ENCODE measurements at regions not wholly inside any gene's neighbourhood (a gene's known extent, or its start where the extent isn't known, plus 50 kb on each side); places are given as distances from the start of the nearest gene placed in this dataset.

DNA sequence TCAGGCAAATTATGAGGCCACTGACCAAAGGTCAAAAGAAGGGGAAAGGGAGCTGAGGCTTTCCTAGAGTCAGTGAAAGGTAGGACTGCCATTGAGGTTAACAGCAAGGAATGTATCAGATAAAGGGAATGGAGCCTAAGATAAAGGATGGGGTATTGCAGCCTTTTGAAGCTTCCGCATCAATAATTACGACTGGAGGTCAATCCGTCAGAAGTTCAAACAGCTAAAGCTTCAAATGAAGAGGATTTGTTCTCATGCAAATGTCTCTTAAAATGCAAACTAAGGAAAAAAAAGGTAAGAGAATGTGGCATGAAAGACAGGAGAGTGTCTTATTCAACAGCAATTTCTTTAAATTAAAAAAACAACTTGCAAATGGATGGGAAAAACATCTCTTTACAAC is 341.1 kb upstream of the RGMB start:
- H3K27ac Mint-ChIP-seq = no peak overlapping the region
- H3K36me3 Mint-ChIP-seq (ENCODE audit: insufficient read depth) = no peaks in the 10 kb centered on the region
- peaks cover 4 to 5% of the 10 kb centered on the region in 2 donors for H3K9me3 Mint-ChIP-seq
- no peaks in the 10 kb centered on the region for H3K27me3 Mint-ChIP-seq
- H3K4me3 Mint-ChIP-seq = no peak overlapping the region
- H3K4me1 Mint-ChIP-seq (ENCODE audit: low read depth in 2 of 2) = no peaks in the 10 kb centered on the region
- no peak for DNase-seq
- no peak for ATAC-seq (replicated peaks)

DNA sequence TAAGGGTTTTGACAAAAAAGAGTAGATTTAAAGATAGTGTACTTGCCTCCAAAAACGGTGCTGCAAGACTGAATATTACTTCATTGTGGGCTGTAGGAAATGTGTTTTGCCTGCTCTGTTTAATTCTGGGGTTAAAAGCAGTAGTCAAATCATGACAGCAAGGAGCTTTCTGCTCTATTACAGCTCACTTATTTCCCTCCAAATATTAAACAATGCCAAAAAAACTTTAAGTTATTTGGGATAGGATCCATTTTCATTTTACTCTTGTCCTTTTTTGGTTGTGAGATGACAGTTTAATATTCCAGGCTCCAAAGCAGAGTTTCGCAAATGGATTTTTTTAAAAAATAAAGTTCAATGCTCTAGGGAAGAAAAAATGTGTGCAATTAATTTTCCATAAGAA is 340.4 kb upstream of the RGMB start:
- no peak for ATAC-seq (replicated peaks)
- Mint-ChIP-seq H3K27ac (no peak overlapping the region), H3K27me3 (no peaks in the 10 kb centered on the region), H3K9me3 (peaks cover 4 to 5% of the 10 kb centered on the region in 2 donors), H3K4me3 (no peak overlapping the region), H3K4me1 (ENCODE audit: low read depth in 2 of 2) (no peaks in the 10 kb centered on the region), H3K36me3 (ENCODE audit: insufficient read depth) (no peaks in the 10 kb centered on the region)
- no peak for DNase-seq

DNA sequence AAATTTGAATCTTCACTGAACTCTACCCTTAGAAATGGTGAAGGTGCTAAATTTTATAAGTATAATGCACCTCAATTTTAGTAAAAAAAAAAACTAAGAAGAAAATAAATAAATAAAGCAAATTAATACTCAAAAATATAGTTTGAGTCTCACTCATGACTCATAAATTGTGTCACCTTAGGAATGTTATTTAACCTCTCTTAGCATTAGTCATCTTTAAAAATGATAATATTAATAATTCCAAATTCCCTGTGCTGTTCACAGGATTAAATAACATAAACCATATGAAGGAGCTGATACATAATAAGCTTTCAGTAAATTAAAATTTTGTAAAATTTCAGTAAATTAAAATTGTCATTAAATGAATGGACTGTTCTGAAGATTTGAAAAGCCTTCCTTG is 339.8 kb upstream of the RGMB start:
- Mint-ChIP-seq H3K9me3 (peaks cover 4 to 5% of the 10 kb centered on the region in 2 donors), H3K4me1 (ENCODE audit: low read depth in 2 of 2) (no peaks in the 10 kb centered on the region), H3K4me3 (no peak overlapping the region), H3K27me3 (no peaks in the 10 kb centered on the region), H3K27ac (no peak overlapping the region), H3K36me3 (ENCODE audit: insufficient read depth) (no peaks in the 10 kb centered on the region)
- ATAC-seq (replicated peaks) = no peak
- DNase-seq = no peak

DNA sequence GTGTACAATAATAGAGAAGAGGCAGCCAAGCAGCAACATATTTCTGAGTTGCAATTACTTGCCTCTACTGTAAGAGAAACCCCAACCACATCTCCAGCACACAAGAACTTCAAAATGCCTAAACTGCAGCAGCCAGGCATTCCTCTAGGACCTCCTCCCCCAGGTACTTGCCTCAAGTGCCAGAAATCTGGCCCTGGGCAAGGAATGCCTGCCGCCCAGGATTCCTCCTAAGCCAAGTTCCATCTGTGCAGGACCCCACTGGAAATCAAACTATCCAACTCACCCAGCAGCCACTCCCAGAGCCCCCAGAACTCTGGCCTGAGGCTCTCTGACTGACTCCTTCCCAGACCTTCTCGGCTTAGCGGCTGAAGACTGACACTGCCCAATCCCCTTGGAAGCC is 336.8 kb upstream of the RGMB start:
- H3K4me3 Mint-ChIP-seq = no peak overlapping the region
- no peak overlapping the region for H3K27ac Mint-ChIP-seq
- peaks cover 5 to 7% of the 10 kb centered on the region in 2 donors for H3K9me3 Mint-ChIP-seq
- ATAC-seq (replicated peaks) = no peak
- H3K27me3 Mint-ChIP-seq = no peaks in the 10 kb centered on the region
- no peaks in the 10 kb centered on the region for H3K36me3 Mint-ChIP-seq (ENCODE audit: insufficient read depth)
- no peaks in the 10 kb centered on the region for H3K4me1 Mint-ChIP-seq (ENCODE audit: low read depth in 2 of 2)
- DNase-seq = no peak

DNA sequence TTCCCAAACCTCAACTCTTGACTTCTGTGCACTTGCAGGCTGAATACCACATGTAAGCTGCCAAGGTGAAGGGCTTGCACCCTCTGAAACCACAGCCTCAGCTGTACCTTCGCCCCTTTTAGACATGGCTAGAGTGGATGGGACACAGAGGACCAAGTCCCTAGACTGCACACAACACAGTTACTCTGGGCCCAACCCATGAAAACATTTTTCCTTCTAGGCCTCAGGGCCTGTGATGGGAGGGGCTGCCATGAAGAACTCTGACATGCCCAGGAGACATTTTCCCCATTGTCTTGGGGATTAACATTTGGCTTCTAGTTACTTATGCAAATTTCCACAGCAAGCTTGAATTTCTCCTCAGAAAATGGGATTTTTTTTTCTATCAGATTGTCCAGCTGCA is 331.0 kb upstream of the RGMB start:
- Mint-ChIP-seq H3K9me3 (peaks cover 0 to 9% of the 10 kb centered on the region in 2 donors), H3K36me3 (ENCODE audit: insufficient read depth) (no peaks in the 10 kb centered on the region), H3K27ac (no peak overlapping the region), H3K4me1 (ENCODE audit: low read depth in 2 of 2) (no peaks in the 10 kb centered on the region), H3K27me3 (no peaks in the 10 kb centered on the region), H3K4me3 (no peak overlapping the region)
- DNase-seq (no peak), ATAC-seq (replicated peaks) (no peak)

DNA sequence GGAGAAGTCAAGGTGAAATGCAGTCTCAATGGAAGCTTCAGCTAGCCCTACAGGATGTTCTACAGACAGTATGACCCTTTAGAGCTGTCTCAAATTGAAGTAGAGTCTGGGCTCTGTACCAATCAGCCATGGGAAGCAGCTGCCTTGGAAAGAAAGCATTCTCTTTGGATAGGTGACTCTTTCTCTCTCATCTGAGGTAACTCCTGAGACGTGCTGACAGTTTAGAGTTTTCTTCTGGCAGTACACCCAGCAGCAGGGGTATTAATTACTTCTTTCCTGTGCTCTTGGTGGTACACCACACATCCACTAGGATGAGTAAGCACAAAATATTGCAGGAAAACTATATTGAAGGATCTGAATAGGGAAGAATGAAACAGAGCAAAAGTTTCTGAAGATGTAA is 329.6 kb upstream of the RGMB start:
- no peaks in the 10 kb centered on the region for H3K27me3 Mint-ChIP-seq
- peaks cover 0 to 9% of the 10 kb centered on the region in 2 donors for H3K9me3 Mint-ChIP-seq
- no peak overlapping the region for H3K4me3 Mint-ChIP-seq
- no peak for DNase-seq
- no peak for ATAC-seq (replicated peaks)
- H3K36me3 Mint-ChIP-seq (ENCODE audit: insufficient read depth) = no peaks in the 10 kb centered on the region
- no peak overlapping the region for H3K27ac Mint-ChIP-seq
- H3K4me1 Mint-ChIP-seq (ENCODE audit: low read depth in 2 of 2) = no peaks in the 10 kb centered on the region

DNA sequence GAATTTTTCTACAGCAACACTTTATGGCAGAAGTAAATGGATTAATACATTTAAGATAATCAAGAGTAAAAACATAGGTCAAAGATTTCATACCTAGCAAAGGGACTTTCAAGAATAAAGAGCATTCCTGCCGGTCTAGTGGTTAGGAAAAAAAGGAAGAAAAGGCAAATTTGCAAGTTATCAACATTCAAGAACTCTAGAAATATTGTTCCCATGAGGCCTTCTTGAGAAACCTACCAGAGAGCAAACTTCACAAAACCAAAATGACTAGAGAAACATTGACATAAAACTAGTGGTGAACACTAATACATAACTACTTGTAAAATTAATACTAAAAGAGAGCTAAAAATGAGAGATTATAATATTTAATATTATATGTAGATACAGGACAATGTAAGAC is 320.2 kb upstream of the RGMB start:
- Mint-ChIP-seq H3K36me3 (ENCODE audit: insufficient read depth) (no peaks in the 10 kb centered on the region), H3K4me3 (no peak overlapping the region), H3K27ac (no peak overlapping the region), H3K27me3 (no peaks in the 10 kb centered on the region), H3K9me3 (peaks cover 2 to 8% of the 10 kb centered on the region in 2 donors), H3K4me1 (ENCODE audit: low read depth in 2 of 2) (no peaks in the 10 kb centered on the region)
- DNase-seq = no peak
- no peak for ATAC-seq (replicated peaks)

DNA sequence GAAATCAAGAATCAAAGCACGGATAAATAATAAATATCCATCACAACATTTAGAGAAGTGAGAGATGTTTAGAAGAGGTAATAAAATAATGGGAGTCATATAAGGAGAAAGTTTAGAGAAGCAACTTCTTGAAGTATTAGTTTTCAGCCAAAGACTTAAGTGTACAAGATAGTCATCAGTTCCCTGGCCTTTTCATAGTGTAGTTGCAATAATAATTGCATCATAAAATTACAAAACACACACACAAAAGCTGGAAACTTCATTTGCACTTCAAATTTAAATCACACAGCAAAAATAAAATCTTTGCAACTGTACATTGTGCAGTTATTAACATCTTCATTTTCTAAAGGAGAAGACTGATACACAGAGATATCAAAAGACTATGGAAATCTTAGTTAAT is 319.1 kb upstream of the RGMB start:
- H3K4me1 Mint-ChIP-seq (ENCODE audit: low read depth in 2 of 2) = no peaks in the 10 kb centered on the region
- H3K27ac Mint-ChIP-seq = no peak overlapping the region
- H3K9me3 Mint-ChIP-seq = peaks cover 2 to 8% of the 10 kb centered on the region in 2 donors
- DNase-seq (no peak), ATAC-seq (replicated peaks) (no peak)
- H3K4me3 Mint-ChIP-seq = no peak overlapping the region
- no peaks in the 10 kb centered on the region for H3K27me3 Mint-ChIP-seq
- H3K36me3 Mint-ChIP-seq (ENCODE audit: insufficient read depth) = no peaks in the 10 kb centered on the region

DNA sequence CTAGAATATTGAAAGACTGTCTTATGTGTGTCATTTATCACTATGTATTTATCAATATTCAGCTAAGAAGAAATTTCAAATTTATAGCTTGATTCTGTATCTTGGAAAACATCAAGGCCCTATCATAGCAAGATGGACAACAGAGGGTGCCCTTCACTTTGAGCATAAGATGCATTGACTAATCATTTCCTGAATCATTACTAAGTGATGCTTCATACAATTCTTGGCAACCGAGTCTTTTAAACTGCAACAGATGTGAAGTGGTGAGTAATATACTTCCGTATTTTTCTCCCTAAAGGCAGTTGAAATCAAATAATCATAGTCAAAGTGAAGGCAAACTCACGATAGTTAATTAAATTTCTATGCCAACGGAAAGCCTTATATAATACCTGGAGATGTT is 318.6 kb upstream of the RGMB start:
- Mint-ChIP-seq H3K9me3 (peaks cover 2 to 8% of the 10 kb centered on the region in 2 donors), H3K4me1 (ENCODE audit: low read depth in 2 of 2) (no peaks in the 10 kb centered on the region), H3K27ac (no peak overlapping the region), H3K36me3 (ENCODE audit: insufficient read depth) (no peaks in the 10 kb centered on the region), H3K27me3 (no peaks in the 10 kb centered on the region), H3K4me3 (no peak overlapping the region)
- ATAC-seq (replicated peaks) (no peak), DNase-seq (no peak)

DNA sequence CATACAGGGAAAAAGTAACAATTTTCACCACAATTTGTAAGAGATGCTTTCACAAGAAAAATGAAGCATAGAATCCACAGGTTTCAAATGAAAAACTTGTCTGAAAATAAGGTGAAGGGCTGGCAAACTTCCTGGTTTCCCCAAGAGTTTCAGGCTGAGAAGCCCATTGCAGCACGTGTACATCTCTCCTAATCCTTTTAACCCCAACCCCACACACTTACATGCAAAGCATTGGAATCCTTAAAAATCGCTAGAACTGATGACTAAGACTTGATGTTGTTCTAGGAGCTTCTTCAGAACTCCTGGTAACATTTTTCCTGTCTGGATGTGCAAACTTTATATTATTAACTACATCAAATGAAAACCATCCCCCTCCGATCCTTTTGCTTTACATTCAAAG is 317.8 kb upstream of the RGMB start:
- H3K4me3 Mint-ChIP-seq = no peak overlapping the region
- H3K9me3 Mint-ChIP-seq = peaks cover 2 to 8% of the 10 kb centered on the region in 2 donors
- no peak overlapping the region for H3K27ac Mint-ChIP-seq
- ATAC-seq (replicated peaks) (no peak), DNase-seq (no peak)
- no peaks in the 10 kb centered on the region for H3K4me1 Mint-ChIP-seq (ENCODE audit: low read depth in 2 of 2)
- no peaks in the 10 kb centered on the region for H3K27me3 Mint-ChIP-seq
- no peaks in the 10 kb centered on the region for H3K36me3 Mint-ChIP-seq (ENCODE audit: insufficient read depth)

DNA sequence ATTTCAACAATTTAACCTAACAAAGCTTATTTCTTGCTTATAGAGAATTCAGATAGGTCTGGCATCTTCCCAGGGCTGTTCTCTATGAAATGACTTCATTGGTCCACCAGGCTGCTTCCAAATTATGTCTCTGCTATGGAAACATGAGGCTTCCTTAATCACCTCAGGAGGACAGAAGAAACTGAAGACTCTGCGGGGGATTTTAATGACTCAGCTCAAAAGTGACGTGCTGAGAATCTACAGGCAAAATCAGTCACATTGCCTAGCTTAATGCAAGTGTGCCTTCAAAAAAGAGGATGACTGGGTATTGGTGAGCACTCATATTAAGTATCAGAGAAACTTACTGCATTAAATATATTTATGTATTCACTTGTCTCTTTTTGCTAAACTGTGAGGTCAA is 315.5 kb upstream of the RGMB start:
- DNase-seq (no peak), ATAC-seq (replicated peaks) (no peak)
- H3K27ac Mint-ChIP-seq = no peak overlapping the region
- H3K4me3 Mint-ChIP-seq = no peak overlapping the region
- H3K9me3 Mint-ChIP-seq = peaks cover 4 to 8% of the 10 kb centered on the region in 2 donors
- no peaks in the 10 kb centered on the region for H3K4me1 Mint-ChIP-seq (ENCODE audit: low read depth in 2 of 2)
- no peaks in the 10 kb centered on the region for H3K27me3 Mint-ChIP-seq
- no peaks in the 10 kb centered on the region for H3K36me3 Mint-ChIP-seq (ENCODE audit: insufficient read depth)

DNA sequence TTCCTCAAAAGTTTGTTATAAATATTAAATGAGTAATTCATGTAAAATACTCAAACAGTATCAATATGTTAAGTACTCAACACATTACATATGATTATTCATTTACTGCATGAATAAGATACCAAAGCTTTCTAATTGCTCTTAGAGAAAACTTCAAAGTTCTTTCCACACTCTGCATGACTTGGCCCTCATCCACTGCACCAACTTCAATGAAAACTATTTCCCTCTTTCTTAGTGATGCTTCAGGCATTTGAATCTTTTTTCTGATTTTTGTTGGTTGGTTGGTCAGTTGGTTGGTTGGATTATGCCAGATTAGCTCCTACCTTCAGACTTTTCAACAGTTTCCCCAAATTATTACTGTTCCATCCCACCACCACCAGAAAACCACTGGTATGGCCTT is 314.7 kb upstream of the RGMB start:
- ATAC-seq (replicated peaks) = no peak
- H3K9me3 Mint-ChIP-seq = peaks cover 5 to 12% of the 10 kb centered on the region in 2 donors
- H3K27me3 Mint-ChIP-seq = no peaks in the 10 kb centered on the region
- H3K4me3 Mint-ChIP-seq = no peak overlapping the region
- H3K27ac Mint-ChIP-seq = no peak overlapping the region
- no peaks in the 10 kb centered on the region for H3K36me3 Mint-ChIP-seq (ENCODE audit: insufficient read depth)
- DNase-seq = no peak
- H3K4me1 Mint-ChIP-seq (ENCODE audit: low read depth in 2 of 2) = no peaks in the 10 kb centered on the region

DNA sequence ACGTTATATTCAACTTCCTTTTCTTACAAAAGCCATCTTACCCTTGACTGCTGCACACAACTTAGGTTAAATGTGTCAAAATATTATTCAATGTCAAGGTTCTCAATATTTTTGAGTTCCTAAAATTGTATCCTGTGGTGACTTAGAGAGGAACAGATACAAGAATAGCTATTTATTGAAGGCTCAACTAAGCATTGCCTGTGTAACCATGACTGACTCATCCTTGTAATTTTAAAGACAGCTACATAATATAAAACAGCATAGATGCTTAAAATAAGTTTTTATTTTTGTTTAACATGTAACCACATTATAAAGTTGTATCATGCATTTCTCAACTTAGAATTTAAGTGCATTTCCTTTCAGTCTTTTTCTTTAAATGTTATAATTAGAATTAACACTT is 312.9 kb upstream of the RGMB start:
- H3K9me3 Mint-ChIP-seq = peaks cover 8 to 16% of the 10 kb centered on the region in 2 donors
- no peak overlapping the region for H3K4me3 Mint-ChIP-seq
- H3K36me3 Mint-ChIP-seq (ENCODE audit: insufficient read depth) = no peaks in the 10 kb centered on the region
- H3K27me3 Mint-ChIP-seq = no peaks in the 10 kb centered on the region
- no peaks in the 10 kb centered on the region for H3K4me1 Mint-ChIP-seq (ENCODE audit: low read depth in 2 of 2)
- no peak overlapping the region for H3K27ac Mint-ChIP-seq
- no peak for ATAC-seq (replicated peaks)
- no peak for DNase-seq

DNA sequence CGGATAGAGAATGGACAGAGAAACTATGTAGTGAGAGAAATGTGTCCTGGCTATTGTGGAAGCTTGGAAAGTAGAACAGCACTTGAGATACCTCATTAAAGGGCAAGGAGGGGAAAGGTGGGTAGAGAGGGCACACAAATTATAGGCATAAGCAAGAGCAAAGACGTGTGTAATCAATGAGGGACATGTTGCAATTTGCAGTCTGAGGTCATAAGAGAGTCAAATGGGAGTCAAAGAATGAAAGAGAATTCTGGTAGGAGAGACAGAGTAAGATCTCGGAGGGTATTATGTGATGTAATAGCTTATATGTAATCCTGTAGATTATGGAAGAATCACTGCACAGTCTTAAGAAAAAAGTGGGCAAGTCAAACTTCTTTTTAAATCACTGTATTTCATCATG is 312.0 kb upstream of the RGMB start:
- Mint-ChIP-seq H3K4me1 (ENCODE audit: low read depth in 2 of 2) (no peaks in the 10 kb centered on the region), H3K4me3 (no peak overlapping the region), H3K27me3 (no peaks in the 10 kb centered on the region), H3K27ac (no peak overlapping the region), H3K9me3 (peaks cover 8 to 16% of the 10 kb centered on the region in 2 donors), H3K36me3 (ENCODE audit: insufficient read depth) (no peaks in the 10 kb centered on the region)
- DNase-seq = no peak
- no peak for ATAC-seq (replicated peaks)

DNA sequence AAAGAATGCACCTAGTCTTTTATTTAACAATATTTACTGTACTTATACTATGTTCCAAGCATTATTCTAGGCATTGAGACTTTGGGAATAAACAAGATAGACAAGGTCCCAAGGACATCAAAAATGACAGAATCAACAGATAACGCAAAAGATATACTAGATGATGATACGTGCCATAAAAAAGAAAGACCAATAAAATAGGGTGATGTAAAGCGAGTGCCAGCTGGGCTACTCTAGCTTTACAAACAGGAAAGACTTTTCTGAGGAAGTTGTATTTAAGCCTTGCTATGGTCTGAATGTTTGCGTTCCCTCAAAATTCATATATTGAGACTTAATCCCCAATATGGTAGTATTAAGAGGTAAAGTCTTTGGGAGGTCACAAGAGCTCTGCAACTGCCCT is 310.2 kb upstream of the RGMB start:
- H3K4me3 Mint-ChIP-seq = no peak overlapping the region
- no peaks in the 10 kb centered on the region for H3K27me3 Mint-ChIP-seq
- H3K27ac Mint-ChIP-seq = no peak overlapping the region
- DNase-seq (no peak), ATAC-seq (replicated peaks) (no peak)
- no peaks in the 10 kb centered on the region for H3K36me3 Mint-ChIP-seq (ENCODE audit: insufficient read depth)
- H3K9me3 Mint-ChIP-seq = peaks cover 7 to 8% of the 10 kb centered on the region in 2 donors
- H3K4me1 Mint-ChIP-seq (ENCODE audit: low read depth in 2 of 2) = no peaks in the 10 kb centered on the region

Data from effector memory CD8-positive, alpha-beta T cell (primary cell).